Natural killer cell (primary cell): ENCODE measurements at regions not wholly inside any gene's neighbourhood (a gene's known extent, or its start where the extent isn't known, plus 50 kb on each side); places are given as distances from the start of the nearest gene placed in this dataset.

Experiments
- ATAC-seq, 3 donors: fragments of 150-1000 bp in 2 of 3; fragments of 200-7000 bp in 1 of 3; cut with Tn5 transposase; 1 replicate in 1 of 3; 2 replicates in 2 of 3; pipeline ENCODE4 v1.10.0; 2021; ENCODE audit warnings: mild to moderate bottlenecking in 2 of 3, moderate library complexity in 2 of 3
- DNase-seq, 2 donors: peaks; one replicate each; pipeline versions ENCODE4 v3.0.0 to v3.0.0-alpha.2; 2013 to 2021; ENCODE audit warnings: mixed read lengths in 1 of 2
- H3K27ac ChIP-seq: one replicate; pipeline ENCODE4 v1.5.1; 2013; ENCODE audit warnings: mild to moderate bottlenecking, low read length
- H3K27me3 ChIP-seq: one replicate; pipeline ENCODE4 v1.6.1; 2013; ENCODE audit warnings: low read length; ENCODE audit not compliant: control insufficient read depth, insufficient read depth
- H3K36me3 ChIP-seq: one replicate; pipeline ENCODE4 v1.6.1; 2013; ENCODE audit warnings: low read length; ENCODE audit not compliant: control insufficient read depth, insufficient read depth
- H3K4me1 ChIP-seq: one replicate; pipeline ENCODE4 v1.6.1; 2013; ENCODE audit warnings: low read length; ENCODE audit not compliant: control insufficient read depth, insufficient read depth
- H3K4me3 ChIP-seq: one replicate; pipeline ENCODE4 v1.5.1; 2013; ENCODE audit warnings: low read length
- H3K9me3 ChIP-seq: one replicate; pipeline ENCODE4 v1.6.1; 2013; ENCODE audit warnings: low read length; ENCODE audit not compliant: control insufficient read depth, insufficient read depth
- H3K27ac Mint-ChIP-seq, 2 donors: one replicate each; pipeline ENCODE4 v1.8.0; 2022; ENCODE audit warnings: mild to moderate bottlenecking in 2 of 2, mixed read lengths in 2 of 2, moderate library complexity in 1 of 2
- H3K27me3 Mint-ChIP-seq, 2 donors: one replicate each; pipeline ENCODE4 v1.8.0; 2022; ENCODE audit warnings: low read depth in 2 of 2, mixed read lengths in 2 of 2
- H3K36me3 Mint-ChIP-seq: one replicate; pipeline ENCODE4 v1.8.0; 2022; ENCODE audit warnings: mixed read lengths
- H3K4me1 Mint-ChIP-seq, 2 donors: one replicate each; pipeline ENCODE4 v1.8.0; 2022; ENCODE audit warnings: mixed read lengths in 2 of 2
- H3K4me3 Mint-ChIP-seq: one replicate; pipeline ENCODE4 v1.8.0; 2022; ENCODE audit warnings: mild to moderate bottlenecking, moderate library complexity, mixed read lengths
- H3K9me3 Mint-ChIP-seq, 2 donors: one replicate each; pipeline ENCODE4 v1.8.0; 2022; ENCODE audit warnings: mixed read lengths in 2 of 2
- CTCF ChIP-seq: fragments of 200-600 bp; IDR thresholded peaks from one replicate; pipeline ENCODE4 v1.8.0; 2022; ENCODE audit warnings: antibody characterized with exemption
- WGBS: methylation state at CpG from one replicate; pipeline ENCODE4 v1.1.7; 2013; ENCODE audit warnings: missing lambda C conversion rate; ENCODE audit not compliant: insufficient coverage; 5-methylcytosine and 5-hydroxymethylcytosine counted together
- intact Hi-C: fragments of 100-400 bp; cut with micrococcal nuclease; formaldehyde crosslinking; loops from one replicate; pipeline ENCODE4 v1.14.2; 2022

GRCh38 chr16:49075709-49076108 lies 205.9 kb downstream of the CBLN1 start:
- Mint-ChIP-seq H3K27ac (no peak overlapping the region), H3K36me3 (no peaks in the 10 kb centered on the region), H3K4me3 (no peak overlapping the region), H3K4me1 (no peaks in the 10 kb centered on the region), H3K9me3 (peaks cover 2 to 18% of the 10 kb centered on the region in 2 donors), H3K27me3 (no peaks in the 10 kb centered on the region)
- H3K36me3 ChIP-seq = no peaks in the 10 kb centered on the region
- DNase-seq (no peak), ATAC-seq (no peak)
- no peak overlapping the region for H3K27ac ChIP-seq
- no peaks in the 10 kb centered on the region for H3K27me3 ChIP-seq
- H3K9me3 ChIP-seq = peaks cover 3% of the 10 kb centered on the region
- TF ChIP-seq CTCF = no peak
- H3K4me3 ChIP-seq = no peak overlapping the region
- no peaks in the 10 kb centered on the region for H3K4me1 ChIP-seq
- intact Hi-C loops = no loop called here
- WGBS = 66% methylated on average over 3 of the region's 3 CpGs

- no peak for ATAC-seq
Observed at GRCh38 chr16:49068224-49068623, 213.4 kb downstream of the CBLN1 start.

GRCh38 chr16:49067776-49068175 lies 213.9 kb downstream of the CBLN1 start:
- H3K36me3 Mint-ChIP-seq = no peaks in the 10 kb centered on the region
- no peak overlapping the region for H3K4me3 Mint-ChIP-seq
- intact Hi-C loops = no loop called here
- Histone ChIP-seq H3K4me1 (no peaks in the 10 kb centered on the region), H3K9me3 (peaks cover 2% of the 10 kb centered on the region), H3K4me3 (no peak overlapping the region), H3K36me3 (no peaks in the 10 kb centered on the region), H3K27ac (no peak overlapping the region), H3K27me3 (no peaks in the 10 kb centered on the region)
- H3K27me3 Mint-ChIP-seq = peaks cover 0 to 3% of the 10 kb centered on the region in 2 donors
- 65% methylated on average over 4 of the region's 4 CpGs for WGBS
- no peak for DNase-seq
- H3K27ac Mint-ChIP-seq = no peak overlapping the region
- TF ChIP-seq CTCF = no peak
- peaks cover 0 to 7% of the 10 kb centered on the region in 2 donors for H3K9me3 Mint-ChIP-seq
- no peaks in the 10 kb centered on the region for H3K4me1 Mint-ChIP-seq
- ATAC-seq = no peak

More at GRCh38 chr16:49068224-49068623, 213.4 kb downstream of the CBLN1 start:
- Histone ChIP-seq H3K36me3 (no peaks in the 10 kb centered on the region), H3K4me1 (no peaks in the 10 kb centered on the region), H3K9me3 (peaks cover 2% of the 10 kb centered on the region), H3K27ac (no peak overlapping the region), H3K4me3 (no peak overlapping the region), H3K27me3 (no peaks in the 10 kb centered on the region)
- Mint-ChIP-seq H3K27me3 (peaks cover 0 to 3% of the 10 kb centered on the region in 2 donors), H3K4me1 (no peaks in the 10 kb centered on the region), H3K9me3 (peaks cover 0 to 7% of the 10 kb centered on the region in 2 donors), H3K4me3 (no peak overlapping the region), H3K27ac (no peak overlapping the region), H3K36me3 (no peaks in the 10 kb centered on the region)
- intact Hi-C loops = no loop called here
- TF ChIP-seq CTCF = no peak
- DNase-seq = no peak
- 87% methylated on average over 4 of the region's 5 CpGs for WGBS

DNA sequence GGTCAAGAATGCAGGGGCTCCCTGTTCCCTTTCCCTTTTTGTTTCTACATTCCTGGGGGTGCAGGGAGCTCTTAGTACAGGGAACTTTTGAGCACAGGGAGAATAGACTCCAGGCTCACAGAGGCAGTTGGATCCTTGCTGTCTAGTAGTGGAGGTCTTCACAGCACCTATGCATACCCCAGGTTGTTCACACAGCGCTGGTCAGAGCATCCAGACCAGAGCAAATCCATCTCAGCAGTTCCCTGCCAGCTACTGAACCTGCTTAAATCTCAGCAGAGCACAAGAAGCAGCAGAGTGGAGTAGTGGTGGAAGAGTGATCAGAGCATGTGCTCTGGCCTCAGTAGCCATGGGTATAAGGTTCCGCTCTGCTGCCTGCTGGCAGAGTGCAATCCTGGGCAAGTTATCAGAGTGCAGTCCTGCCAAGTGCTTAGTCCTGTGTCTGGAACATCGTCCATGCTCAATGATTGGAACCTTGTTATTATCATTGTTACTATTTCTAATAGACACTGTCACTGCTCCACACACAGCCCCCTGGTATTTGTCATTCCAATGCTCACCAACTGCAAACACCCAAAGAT lies 220.4 kb downstream of the CBLN1 start:
- Histone ChIP-seq H3K4me3 (no peak overlapping the region), H3K4me1 (no peaks in the 10 kb centered on the region), H3K36me3 (no peaks in the 10 kb centered on the region), H3K27ac (no peak overlapping the region), H3K27me3 (no peaks in the 10 kb centered on the region), H3K9me3 (no peaks in the 10 kb centered on the region)
- H3K4me3 Mint-ChIP-seq = no peak overlapping the region
- DNase-seq (no peak), ATAC-seq (no peak)
- WGBS = 70% methylated on average over 3 of the region's 3 CpGs
- H3K9me3 Mint-ChIP-seq = no peaks in the 10 kb centered on the region
- no peaks in the 10 kb centered on the region for H3K4me1 Mint-ChIP-seq
- H3K27ac Mint-ChIP-seq = no peak overlapping the region
- H3K36me3 Mint-ChIP-seq = no peaks in the 10 kb centered on the region
- H3K27me3 Mint-ChIP-seq = peaks cover 0 to 3% of the 10 kb centered on the region in 2 donors
- intact Hi-C loops = no loop called here
- no peak for TF ChIP-seq CTCF
